Body of pancreas (tissue), 4 donors: ENCODE measurements at regions not wholly inside any gene's neighbourhood (a gene's known extent, or its start where the extent isn't known, plus 50 kb on each side); places are given as distances from the start of the nearest gene placed in this dataset.

Experiments used
- ATAC-seq: fragments of 150-250 bp; one replicate; pipeline ENCODE4 v1.9.1; 2016
- DNase-seq, 4 donors: peaks; one replicate each; pipeline ENCODE4 v3.0.0-alpha.2; 2019
- H3K27ac ChIP-seq, 4 donors: fragments of 200-600 bp; sonication (generic); 1 replicate in 3 of 4; 2 replicates in 1 of 4; pipeline versions ENCODE4 v1.5.1 to v1.6.1; 2016 to 2019; ENCODE audit warnings: mild to moderate bottlenecking in 1 of 4, mixed read lengths in 1 of 4, moderate library complexity in 1 of 4
- H3K27me3 ChIP-seq, 2 donors: fragments of 200-600 bp; sonication (generic); one replicate each; pipeline ENCODE4 v1.6.0; 2016; ENCODE audit warnings: mild to moderate bottlenecking in 1 of 2
- H3K36me3 ChIP-seq, 2 donors: fragments of 200-600 bp; sonication (generic); replicated peaks in 1 of 2; 2 replicates each; pipeline ENCODE4 v1.5.1; 2016; ENCODE audit warnings: low read depth in 2 of 2; ENCODE audit not compliant: insufficient read depth in 1 of 2
- H3K4me1 ChIP-seq: fragments of 200-600 bp; sonication (generic); one replicate; pipeline ENCODE4 v1.6.0; 2016
- H3K4me3 ChIP-seq, 2 donors: fragments of 200-600 bp; sonication (generic); 1 replicate in 1 of 2; 2 replicates in 1 of 2; pipeline ENCODE4 v1.5.1; 2016 to 2019
- H3K9me3 ChIP-seq, 3 donors: fragments of 200-600 bp; sonication (generic); 1 replicate in 2 of 3; 2 replicates in 1 of 3; pipeline ENCODE4 v1.5.1; 2016
- POLR2A ChIP-seq, 3 donors: fragments of 450-650 bp; IDR thresholded peaks; one replicate each; pipeline ENCODE4 v1.6.1; 2016; ENCODE audit warnings: antibody characterized with exemption in 3 of 3, mild to moderate bottlenecking in 2 of 3
- WGBS, 2 donors: methylation state at CpG; one replicate each; pipeline ENCODE4 v1.1.5; 2017; 5-methylcytosine and 5-hydroxymethylcytosine counted together
- intact Hi-C: fragments of 100-400 bp; cut with DNase I; formaldehyde crosslinking; loops from one replicate; pipeline ENCODE4 v1.15.1; 2023
- TF ChIP-seq, protein P1 (sequence below), 7 experiments: fragments of 450-650 bp in 4 of 7; fragments of 200-600 bp in 3 of 7; sonication (generic) in 3 of 7; IDR thresholded peaks; one replicate each; pipeline ENCODE4 v1.5.1; 2016 to 2019; ENCODE audit warnings: antibody characterized with exemption in 7 of 7

- TF ChIP-seq POLR2A (IDR thresholded peaks at IDR 0.05), result no peak
- H3K9me3 ChIP-seq, result no peaks in the 10 kb centered on the region
- no peak overlapping the region for H3K4me3 ChIP-seq
- intact Hi-C loops, result no loop called here
- DNase-seq (no peak), ATAC-seq (no peak)
- H3K4me1 ChIP-seq, result no peaks in the 10 kb centered on the region
- no peak overlapping the region for H3K27ac ChIP-seq
- H3K27me3 ChIP-seq, result no peaks in the 10 kb centered on the region
- no peaks in the 10 kb centered on the region for H3K36me3 ChIP-seq
- WGBS, 2 donors, result 51 to 65% methylated on average over 4 of the region's 4 CpGs
Measured at GRCh38 chr17:63039342-63039741, 73.3 kb downstream of the TANC2 start.

DNA sequence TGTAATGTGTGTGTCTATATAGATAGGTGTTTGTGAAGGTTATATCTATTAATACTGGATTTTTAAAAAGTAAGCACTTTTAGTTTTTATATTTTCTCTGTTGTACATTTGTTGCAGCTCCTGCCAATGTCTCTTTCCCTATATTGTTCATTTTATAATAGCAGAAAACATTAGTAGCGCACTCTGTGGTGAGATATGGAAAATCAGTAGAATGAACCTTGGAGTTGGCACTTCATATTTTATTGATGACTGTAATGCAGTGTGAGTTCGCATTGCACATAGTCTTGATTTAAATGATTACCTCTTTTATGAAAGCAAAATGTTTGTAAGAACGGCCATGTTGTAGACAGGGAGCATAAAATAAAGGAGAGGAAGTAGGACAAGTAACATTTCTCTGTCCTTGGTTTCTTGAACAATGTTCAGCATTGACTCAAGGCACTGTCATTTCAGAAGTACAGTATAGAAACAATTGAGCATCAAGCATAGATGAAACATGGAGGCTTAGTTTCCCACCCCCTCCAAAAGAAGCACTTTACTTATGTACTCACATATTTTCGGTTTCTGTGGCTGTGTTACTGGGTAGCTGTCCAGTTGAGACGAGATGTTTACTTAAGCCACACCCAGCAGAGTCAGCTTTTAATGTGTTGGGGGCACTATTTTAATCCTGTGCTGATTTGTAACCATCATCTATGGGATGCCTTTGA, 74.0 kb downstream of the TANC2 start:
- Histone ChIP-seq H3K4me1 (no peaks in the 10 kb centered on the region), H3K4me3 (no peak overlapping the region), H3K9me3 (no peaks in the 10 kb centered on the region), H3K36me3 (no peaks in the 10 kb centered on the region), H3K27ac (no peak overlapping the region), H3K27me3 (no peaks in the 10 kb centered on the region)
- TF ChIP-seq POLR2A (IDR thresholded peaks at IDR 0.05), result no peak
- TF ChIP-seq, protein P1, sequence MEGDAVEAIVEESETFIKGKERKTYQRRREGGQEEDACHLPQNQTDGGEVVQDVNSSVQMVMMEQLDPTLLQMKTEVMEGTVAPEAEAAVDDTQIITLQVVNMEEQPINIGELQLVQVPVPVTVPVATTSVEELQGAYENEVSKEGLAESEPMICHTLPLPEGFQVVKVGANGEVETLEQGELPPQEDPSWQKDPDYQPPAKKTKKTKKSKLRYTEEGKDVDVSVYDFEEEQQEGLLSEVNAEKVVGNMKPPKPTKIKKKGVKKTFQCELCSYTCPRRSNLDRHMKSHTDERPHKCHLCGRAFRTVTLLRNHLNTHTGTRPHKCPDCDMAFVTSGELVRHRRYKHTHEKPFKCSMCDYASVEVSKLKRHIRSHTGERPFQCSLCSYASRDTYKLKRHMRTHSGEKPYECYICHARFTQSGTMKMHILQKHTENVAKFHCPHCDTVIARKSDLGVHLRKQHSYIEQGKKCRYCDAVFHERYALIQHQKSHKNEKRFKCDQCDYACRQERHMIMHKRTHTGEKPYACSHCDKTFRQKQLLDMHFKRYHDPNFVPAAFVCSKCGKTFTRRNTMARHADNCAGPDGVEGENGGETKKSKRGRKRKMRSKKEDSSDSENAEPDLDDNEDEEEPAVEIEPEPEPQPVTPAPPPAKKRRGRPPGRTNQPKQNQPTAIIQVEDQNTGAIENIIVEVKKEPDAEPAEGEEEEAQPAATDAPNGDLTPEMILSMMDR (IDR thresholded peaks at IDR 0.05), result no peak
- ATAC-seq (no peak), DNase-seq (no peak)
- intact Hi-C loops, result no loop called here
- WGBS, 2 donors, result 64 to 65% methylated on average over 5 of the region's 5 CpGs

DNA sequence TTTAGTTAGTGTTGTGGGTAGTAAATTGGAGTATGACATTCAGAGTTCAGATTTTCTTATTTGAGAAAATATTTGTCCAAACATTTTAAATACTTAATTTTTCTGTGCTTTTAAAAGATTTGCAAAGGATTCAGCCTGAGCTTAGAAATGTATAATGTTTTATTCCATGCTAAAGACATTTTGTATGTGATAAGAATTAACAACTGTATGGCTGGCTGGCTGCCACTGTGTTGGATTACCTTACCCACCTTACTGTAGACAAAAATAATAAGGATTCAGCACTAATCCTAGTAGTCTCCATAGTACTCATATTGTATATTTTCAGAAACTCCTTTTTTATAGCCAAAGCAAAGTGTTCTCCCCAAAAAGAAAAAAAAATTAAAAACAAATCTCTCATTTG, 74.8 kb downstream of the TANC2 start:
- TF ChIP-seq POLR2A (IDR thresholded peaks at IDR 0.05), result no peak
- TF ChIP-seq, protein P1 (IDR thresholded peaks at IDR 0.05), result no peak
- DNase-seq (no peak), ATAC-seq (no peak)
- intact Hi-C loops, result no loop called here
- Histone ChIP-seq H3K36me3 (no peaks in the 10 kb centered on the region), H3K9me3 (no peaks in the 10 kb centered on the region), H3K27me3 (no peaks in the 10 kb centered on the region), H3K4me3 (no peak overlapping the region), H3K4me1 (no peaks in the 10 kb centered on the region), H3K27ac (no peak overlapping the region)

GRCh38 chr17:63041251-63041650, 75.2 kb downstream of the TANC2 start:
- Histone ChIP-seq H3K27me3 (no peaks in the 10 kb centered on the region), H3K9me3 (no peaks in the 10 kb centered on the region), H3K4me3 (no peak overlapping the region), H3K4me1 (no peaks in the 10 kb centered on the region), H3K36me3 (no peaks in the 10 kb centered on the region), H3K27ac (no peak overlapping the region)
- intact Hi-C loops, result no loop called here
- TF ChIP-seq, protein P1 (IDR thresholded peaks at IDR 0.05), result no peak
- no peak for TF ChIP-seq POLR2A (IDR thresholded peaks at IDR 0.05)
- ATAC-seq (no peak), DNase-seq (no peak)
- WGBS, 2 donors, result 70 to 72% methylated on average over 4 of the region's 4 CpGs

- intact Hi-C loops, result no loop called here
- no peak overlapping the region for H3K27ac ChIP-seq
- H3K9me3 ChIP-seq, result no peaks in the 10 kb centered on the region
- ATAC-seq (no peak), DNase-seq (no peak)
- TF ChIP-seq, protein P1 (IDR thresholded peaks at IDR 0.05), result no peak
- no peak for TF ChIP-seq POLR2A (IDR thresholded peaks at IDR 0.05)
- H3K27me3 ChIP-seq, result no peaks in the 10 kb centered on the region
- no peaks in the 10 kb centered on the region for H3K4me1 ChIP-seq
- H3K4me3 ChIP-seq, result no peak overlapping the region
- H3K36me3 ChIP-seq, result no peaks in the 10 kb centered on the region
- WGBS, 2 donors, result 90 to 94% methylated on average over 2 of the region's 2 CpGs
Measured at GRCh38 chr17:63041722-63042121, 75.7 kb downstream of the TANC2 start.
